GM12878 (cell line): ENCODE measurements at regions not wholly inside any gene's neighbourhood (a gene's known extent, or its start where the extent isn't known, plus 50 kb on each side); places are given as distances from the start of the nearest gene placed in this dataset.

ENCODE experiments used
- ATAC-seq: fragments of 200-7000 bp; cut with Tn5 transposase; 3 replicates; pipeline ENCODE4 v1.9.1; 2020; ENCODE audit warnings: mild to moderate bottlenecking, moderate library complexity
- BruUV-seq: library from RNA; stranded (reverse); fragments of 400-500 nt; replicated peaks from 2 replicates; lab custom pipeline; 2021; lab: Mats Ljungman, UMichigan
- CTCF ChIA-PET: fragments of 300-600 bp; sonication (Branson Sonifier 250); formaldehyde crosslinking; extraction: SDS; loops from one replicate; lab custom pipeline; 2021; ENCODE audit warnings: inconsistent platforms; lab: Yijun Ruan, JAX
- POLR2A ChIA-PET: fragments of 350-600 bp; formaldehyde crosslinking; extraction: SDS; loops from one replicate; lab custom pipeline; 2021; ENCODE audit warnings: inconsistent platforms; lab: Charles Lee
- RAD21 ChIA-PET: fragments of 300-600 bp; sonication (Branson Sonifier 250); formaldehyde crosslinking; loops from one replicate; lab custom pipeline; 2023; ENCODE audit warnings: antibody characterized with exemption; ENCODE audit not compliant: unreplicated experiment; lab: Charles Lee
- SMC1A ChIA-PET: fragments of 300-600 bp; sonication (Branson Sonifier 250); formaldehyde crosslinking; loops from one replicate; lab custom pipeline; 2023; ENCODE audit not compliant: unreplicated experiment, uncharacterized antibody; lab: Charles Lee
- DNase-seq: peaks from one replicate; pipeline ENCODE4 v3.0.0-alpha.2; 2011; ENCODE audit warnings: low read depth, low spot score
- FAIRE-seq: peaks from 3 replicates; lab custom pipeline; 2011; peaks lifted over from hg19 to GRCh38; lab: Jason Lieb, UNC
- H2AFZ ChIP-seq: 2 replicates; pipeline ENCODE4 v1.6.0; 2011; ENCODE audit warnings: low read depth, low read length, control low read depth; ENCODE audit not compliant: control insufficient read depth
- H3K27ac ChIP-seq: 2 replicates; pipeline ENCODE4 v1.5.1; 2011; ENCODE audit warnings: control low read depth; ENCODE audit not compliant: control insufficient read depth, insufficient read depth
- H3K27me3 ChIP-seq, 2 experiments: replicated peaks in 1 of 2; 2 replicates each; pipeline versions ENCODE4 v1.6.0 to v1.6.1; 2011; ENCODE audit warnings: low read length in 1 of 2; ENCODE audit not compliant: control insufficient read depth in 2 of 2, insufficient read depth in 2 of 2
- H3K36me3 ChIP-seq, 2 experiments: 2 replicates each; pipeline ENCODE4 v1.5.1; 2011; ENCODE audit warnings: low read length in 1 of 2; ENCODE audit not compliant: control insufficient read depth in 2 of 2, insufficient read depth in 2 of 2
- H3K4me1 ChIP-seq: 2 replicates; pipeline ENCODE4 v1.6.1; 2011; ENCODE audit warnings: mild to moderate bottlenecking, low read length, moderate library complexity, mixed read lengths; ENCODE audit not compliant: control insufficient read depth, insufficient read depth
- H3K4me2 ChIP-seq: 2 replicates; pipeline ENCODE4 v1.6.0; 2011; ENCODE audit warnings: control low read depth; ENCODE audit not compliant: control insufficient read depth, insufficient read depth
- H3K4me3 ChIP-seq: fragments of 200-600 bp; sonication (generic); 2 replicates; pipeline ENCODE4 v1.5.1; 2016
- H3K79me2 ChIP-seq: 2 replicates; pipeline ENCODE4 v1.6.0; 2011; ENCODE audit warnings: low read length; ENCODE audit not compliant: control insufficient read depth, insufficient read depth
- H3K9ac ChIP-seq: 2 replicates; pipeline ENCODE4 v1.8.0; 2011; ENCODE audit warnings: low read length, control low read depth, mixed read lengths; ENCODE audit not compliant: control insufficient read depth, insufficient read depth
- H3K9me3 ChIP-seq: replicated peaks from 3 replicates; pipeline ENCODE4 v1.5.1; 2011; ENCODE audit warnings: mild to moderate bottlenecking, low read length; ENCODE audit not compliant: control insufficient read depth, insufficient read depth
- H4K20me1 ChIP-seq: 2 replicates; pipeline ENCODE4 v1.6.0; 2011; ENCODE audit not compliant: control insufficient read depth, insufficient read depth
- BACH1 ChIP-seq: fragments of 450-650 bp; IDR thresholded peaks from 2 replicates; pipeline ENCODE4 v1.6.1; 2017; ENCODE audit warnings: mild to moderate bottlenecking, borderline replicate concordance
- CHD1 ChIP-seq: IDR thresholded peaks from 2 replicates; pipeline ENCODE4 v1.6.1; 2012; ENCODE audit warnings: low read depth, low read length, improper control_type of control experiment
- ESRRA ChIP-seq: IDR thresholded peaks from 2 replicates; pipeline ENCODE4 v1.6.1; 2012; ENCODE audit warnings: mild to moderate bottlenecking, low read length, improper control_type of control experiment
- FOXK2 ChIP-seq: fragments of 450-650 bp; IDR thresholded peaks from 2 replicates; pipeline ENCODE4 v1.6.1; 2017; ENCODE audit warnings: mild to moderate bottlenecking, moderate library complexity
- GATAD2B ChIP-seq: fragments of 450-650 bp; conservative IDR thresholded peaks from 2 replicates; pipeline ENCODE4 v1.6.1; 2017; ENCODE audit warnings: low read depth, mild to moderate bottlenecking, moderate library complexity
- JUND ChIP-seq: IDR thresholded peaks from 2 replicates; pipeline ENCODE4 v1.6.1; 2012; ENCODE audit warnings: low read depth, mild to moderate bottlenecking, low read length, improper control_type of control experiment, moderate library complexity
- LARP7 ChIP-seq: fragments of 450-650 bp; IDR thresholded peaks from 2 replicates; pipeline ENCODE4 v1.6.1; 2017; ENCODE audit warnings: mild to moderate bottlenecking
- TAF1 ChIP-seq: IDR thresholded peaks from 2 replicates; pipeline ENCODE4 v1.6.1; 2011; ENCODE audit warnings: mild to moderate bottlenecking, low read depth, low read length, borderline replicate concordance
- ZNF24 ChIP-seq: fragments of 450-650 bp; IDR thresholded peaks from 2 replicates; pipeline ENCODE4 v1.6.1; 2017; ENCODE audit warnings: antibody characterized with exemption, mild to moderate bottlenecking
- ZNF592 ChIP-seq: fragments of 450-650 bp; IDR thresholded peaks from 2 replicates; pipeline ENCODE4 v1.6.1; 2017; ENCODE audit warnings: mild to moderate bottlenecking, moderate library complexity
- ZZZ3 ChIP-seq: IDR thresholded peaks from 2 replicates; pipeline ENCODE4 v1.6.1; 2011; ENCODE audit warnings: low read depth; ENCODE audit not compliant: control insufficient read depth, insufficient read length
- WGBS: methylation state at CpG from one replicate; pipeline ENCODE4 v1.1.6; 2016; ENCODE audit warnings: low lambda C conversion rate; ENCODE audit not compliant: insufficient replicate concordance, insufficient coverage; ENCODE audit errors: missing lambda C conversion rate; 5-methylcytosine and 5-hydroxymethylcytosine counted together
- in situ Hi-C: fragments of 300-500 bp; cut with MboI; formaldehyde crosslinking; loops from 9 replicates; pipeline ENCODE4 v1.14.3; 2018; ENCODE audit warnings: mixed read lengths
- intact Hi-C: fragments of 100-400 bp; cut with micrococcal nuclease; formaldehyde crosslinking; loops from one replicate; pipeline ENCODE4 v1.14.2; 2022; ENCODE audit not compliant: unreplicated experiment
- TF ChIP-seq, protein P1 (sequence below): fragments of 450-650 bp; IDR thresholded peaks from 2 replicates; pipeline ENCODE4 v1.6.1; 2018; ENCODE audit warnings: borderline replicate concordance, mild to moderate bottlenecking; ENCODE audit not compliant: partially characterized antibody
- TF ChIP-seq, protein P2 (sequence below): fragments of 450-650 bp; formaldehyde crosslinking; IDR thresholded peaks from 2 replicates; pipeline ENCODE4 v1.4.0; 2020; ENCODE audit warnings: mild to moderate bottlenecking, moderate library complexity

- whole genome bisulfite sequencing: 27% methylated on average over 3 of the region's 3 CpGs
- TF ChIP-seq ZZZ3 (no peak), BACH1 (no peak), FOXK2 (no peak), TAF1 (no peak), JUND (no peak), GATAD2B (no peak), ESRRA (no peak), LARP7 (no peak), ZNF24 (no peak), CHD1 (no peak), ZNF592 (no peak)
- TF ChIP-seq, protein P1, sequence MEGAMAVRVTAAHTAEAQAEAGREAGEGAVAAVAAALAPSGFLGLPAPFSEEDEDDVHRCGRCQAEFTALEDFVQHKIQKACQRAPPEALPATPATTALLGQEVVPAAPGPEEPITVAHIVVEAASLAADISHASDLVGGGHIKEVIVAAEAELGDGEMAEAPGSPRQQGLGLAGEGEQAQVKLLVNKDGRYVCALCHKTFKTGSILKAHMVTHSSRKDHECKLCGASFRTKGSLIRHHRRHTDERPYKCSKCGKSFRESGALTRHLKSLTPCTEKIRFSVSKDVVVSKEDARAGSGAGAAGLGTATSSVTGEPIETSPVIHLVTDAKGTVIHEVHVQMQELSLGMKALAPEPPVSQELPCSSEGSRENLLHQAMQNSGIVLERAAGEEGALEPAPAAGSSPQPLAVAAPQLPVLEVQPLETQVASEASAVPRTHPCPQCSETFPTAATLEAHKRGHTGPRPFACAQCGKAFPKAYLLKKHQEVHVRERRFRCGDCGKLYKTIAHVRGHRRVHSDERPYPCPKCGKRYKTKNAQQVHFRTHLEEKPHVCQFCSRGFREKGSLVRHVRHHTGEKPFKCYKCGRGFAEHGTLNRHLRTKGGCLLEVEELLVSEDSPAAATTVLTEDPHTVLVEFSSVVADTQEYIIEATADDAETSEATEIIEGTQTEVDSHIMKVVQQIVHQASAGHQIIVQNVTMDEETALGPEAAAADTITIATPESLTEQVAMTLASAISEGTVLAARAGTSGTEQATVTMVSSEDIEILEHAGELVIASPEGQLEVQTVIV: no peak
- TF ChIP-seq, protein P2, sequence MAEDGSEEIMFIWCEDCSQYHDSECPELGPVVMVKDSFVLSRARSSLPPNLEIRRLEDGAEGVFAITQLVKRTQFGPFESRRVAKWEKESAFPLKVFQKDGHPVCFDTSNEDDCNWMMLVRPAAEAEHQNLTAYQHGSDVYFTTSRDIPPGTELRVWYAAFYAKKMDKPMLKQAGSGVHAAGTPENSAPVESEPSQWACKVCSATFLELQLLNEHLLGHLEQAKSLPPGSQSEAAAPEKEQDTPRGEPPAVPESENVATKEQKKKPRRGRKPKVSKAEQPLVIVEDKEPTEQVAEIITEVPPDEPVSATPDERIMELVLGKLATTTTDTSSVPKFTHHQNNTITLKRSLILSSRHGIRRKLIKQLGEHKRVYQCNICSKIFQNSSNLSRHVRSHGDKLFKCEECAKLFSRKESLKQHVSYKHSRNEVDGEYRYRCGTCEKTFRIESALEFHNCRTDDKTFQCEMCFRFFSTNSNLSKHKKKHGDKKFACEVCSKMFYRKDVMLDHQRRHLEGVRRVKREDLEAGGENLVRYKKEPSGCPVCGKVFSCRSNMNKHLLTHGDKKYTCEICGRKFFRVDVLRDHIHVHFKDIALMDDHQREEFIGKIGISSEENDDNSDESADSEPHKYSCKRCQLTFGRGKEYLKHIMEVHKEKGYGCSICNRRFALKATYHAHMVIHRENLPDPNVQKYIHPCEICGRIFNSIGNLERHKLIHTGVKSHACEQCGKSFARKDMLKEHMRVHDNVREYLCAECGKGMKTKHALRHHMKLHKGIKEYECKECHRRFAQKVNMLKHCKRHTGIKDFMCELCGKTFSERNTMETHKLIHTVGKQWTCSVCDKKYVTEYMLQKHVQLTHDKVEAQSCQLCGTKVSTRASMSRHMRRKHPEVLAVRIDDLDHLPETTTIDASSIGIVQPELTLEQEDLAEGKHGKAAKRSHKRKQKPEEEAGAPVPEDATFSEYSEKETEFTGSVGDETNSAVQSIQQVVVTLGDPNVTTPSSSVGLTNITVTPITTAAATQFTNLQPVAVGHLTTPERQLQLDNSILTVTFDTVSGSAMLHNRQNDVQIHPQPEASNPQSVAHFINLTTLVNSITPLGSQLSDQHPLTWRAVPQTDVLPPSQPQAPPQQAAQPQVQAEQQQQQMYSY (CRISPR knock-in tag): no peak
These were observed 903.8 kb upstream of the PCDH10 start for GRCh38 chr4:132245319-132245718.

More at GRCh38 chr4:132245319-132245718, 903.8 kb upstream of the PCDH10 start:
- ChIA-PET RAD21 (no interaction called here), SMC1A (interaction anchor here (1.2 kb wide), 1 partner anchor 15 kb away, joined by 3 read pairs; no protein-coding TSS in a partner anchor), POLR2A (no interaction called here), CTCF (no interaction called here)
- no peak for FAIRE-seq
- Histone ChIP-seq H3K4me3 (no peak overlapping the region), H4K20me1 (no peaks in the 10 kb centered on the region), H3K4me2 (no peak overlapping the region), H3K9me3 (no peaks in the 10 kb centered on the region), H3K79me2 (no peaks in the 10 kb centered on the region), H3K36me3 (no peaks in the 10 kb centered on the region), H2AFZ (no peak overlapping the region), H3K9ac (no peak overlapping the region), H3K27me3 (no peaks in the 10 kb centered on the region), H3K4me1 (no peaks in the 10 kb centered on the region), H3K27ac (no peak overlapping the region)
- in situ Hi-C loops (no loop called here), intact Hi-C loops (no loop called here)
- no peak for DNase-seq
- no TSS peak for BruUV-seq
- ATAC-seq: no peak
